OCI-LY3 (cell line): ENCODE measurements at regions not wholly inside any gene's neighbourhood (a gene's known extent, or its start where the extent isn't known, plus 50 kb on each side); places are given as distances from the start of the nearest gene placed in this dataset.
"Not testable (repeated sequence)": the region's sequence is repeated elsewhere in the genome, so short reads cannot be mapped to it uniquely, and the experiment has no call there.

Experiments used
- EZH2phosphoT487 ChIP-seq: fragments of 200-600 bp; shearing (Covaris generic); IDR thresholded peaks from 2 replicates; pipeline ENCODE4 v1.6.1; 2018; ENCODE audit warnings: antibody characterized with exemption, mixed run types, low read depth
- TF ChIP-seq, protein P1 (sequence below): fragments of 200-600, 300-600 bp; sonication (generic); IDR thresholded peaks from 2 replicates; pipeline ENCODE4 v1.5.1; 2014; ENCODE audit warnings: antibody characterized with exemption, low read length, low read depth

GRCh38 chr14:19195146-19195545, 227.9 kb downstream of the POTEM start:
- TF ChIP-seq, protein P1, sequence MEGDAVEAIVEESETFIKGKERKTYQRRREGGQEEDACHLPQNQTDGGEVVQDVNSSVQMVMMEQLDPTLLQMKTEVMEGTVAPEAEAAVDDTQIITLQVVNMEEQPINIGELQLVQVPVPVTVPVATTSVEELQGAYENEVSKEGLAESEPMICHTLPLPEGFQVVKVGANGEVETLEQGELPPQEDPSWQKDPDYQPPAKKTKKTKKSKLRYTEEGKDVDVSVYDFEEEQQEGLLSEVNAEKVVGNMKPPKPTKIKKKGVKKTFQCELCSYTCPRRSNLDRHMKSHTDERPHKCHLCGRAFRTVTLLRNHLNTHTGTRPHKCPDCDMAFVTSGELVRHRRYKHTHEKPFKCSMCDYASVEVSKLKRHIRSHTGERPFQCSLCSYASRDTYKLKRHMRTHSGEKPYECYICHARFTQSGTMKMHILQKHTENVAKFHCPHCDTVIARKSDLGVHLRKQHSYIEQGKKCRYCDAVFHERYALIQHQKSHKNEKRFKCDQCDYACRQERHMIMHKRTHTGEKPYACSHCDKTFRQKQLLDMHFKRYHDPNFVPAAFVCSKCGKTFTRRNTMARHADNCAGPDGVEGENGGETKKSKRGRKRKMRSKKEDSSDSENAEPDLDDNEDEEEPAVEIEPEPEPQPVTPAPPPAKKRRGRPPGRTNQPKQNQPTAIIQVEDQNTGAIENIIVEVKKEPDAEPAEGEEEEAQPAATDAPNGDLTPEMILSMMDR: not testable (repeated sequence)
- TF ChIP-seq EZH2phosphoT487: not testable (repeated sequence)
